ENCODE measurements at regions not wholly inside any gene's neighbourhood (a gene's known extent, or its start where the extent isn't known, plus 50 kb on each side); places are given as distances from the start of the nearest gene placed in this dataset.

DNA sequence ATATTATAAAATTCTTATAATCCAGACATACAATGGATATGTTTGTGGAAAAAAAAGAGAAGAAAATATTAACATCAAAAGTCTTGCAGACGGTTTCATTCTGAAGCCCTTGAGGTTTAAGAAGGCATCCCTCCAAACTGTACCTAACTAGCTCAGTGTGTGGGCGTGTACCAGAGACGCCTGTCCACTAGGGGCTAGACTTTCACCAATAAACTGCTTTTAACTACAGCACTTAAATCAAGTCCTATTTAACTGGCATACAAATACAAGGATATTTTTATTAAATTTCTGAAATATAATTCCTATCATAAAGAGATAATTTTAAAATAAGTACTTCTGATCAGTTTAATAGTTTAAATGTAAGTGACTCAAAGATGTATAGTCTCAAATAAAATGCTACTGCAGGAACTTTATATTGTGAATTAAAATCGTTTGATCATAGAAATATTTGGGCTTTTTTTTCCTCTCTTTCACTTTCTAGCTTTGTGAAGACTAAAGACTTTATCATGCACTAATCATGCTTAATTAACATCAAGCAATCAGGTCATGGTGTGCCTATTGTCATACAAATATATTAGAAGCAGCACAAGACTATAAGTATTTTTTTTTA, 437.7 kb downstream of the SATB2 start:
- DNase-seq: no peak

DNA sequence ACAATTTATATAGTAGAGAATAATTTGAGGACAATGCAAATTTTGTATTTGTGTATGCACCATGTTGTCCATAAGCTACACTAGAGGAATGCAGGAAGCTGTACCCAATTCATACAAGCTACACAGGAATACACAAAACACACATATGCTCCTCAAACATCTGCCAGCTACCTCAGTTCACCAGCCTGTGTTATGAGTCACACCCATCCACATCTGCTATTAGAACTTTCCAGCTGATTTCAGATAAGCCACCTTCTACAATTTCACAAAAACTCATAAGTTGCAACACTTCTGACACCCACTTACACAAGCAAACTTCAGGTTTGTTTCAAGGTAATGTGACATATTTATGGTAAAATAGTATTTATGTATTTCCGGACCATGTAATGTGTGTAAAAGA, 438.9 kb downstream of the SATB2 start:
- no peak for DNase-seq

DNA sequence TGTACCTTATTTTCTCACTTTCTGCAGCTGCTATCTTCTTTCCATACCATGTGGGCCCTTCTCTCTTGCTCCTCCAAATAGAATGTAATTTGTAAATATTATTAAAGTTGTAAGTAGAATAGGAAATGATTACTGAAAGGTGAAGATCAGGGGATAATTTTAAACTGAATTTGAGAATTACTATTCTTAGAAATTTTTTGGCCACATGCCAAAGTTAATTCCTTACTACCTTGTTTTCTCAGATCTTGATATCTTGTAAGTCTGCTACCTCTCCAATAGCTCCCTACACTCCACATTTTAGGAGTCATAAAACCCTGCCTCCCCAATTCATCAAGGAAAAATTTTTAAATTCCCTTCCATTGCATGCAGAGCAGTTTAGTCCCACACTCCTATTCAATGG, 442.7 kb downstream of the SATB2 start:
- DNase-seq: no peak

DNA sequence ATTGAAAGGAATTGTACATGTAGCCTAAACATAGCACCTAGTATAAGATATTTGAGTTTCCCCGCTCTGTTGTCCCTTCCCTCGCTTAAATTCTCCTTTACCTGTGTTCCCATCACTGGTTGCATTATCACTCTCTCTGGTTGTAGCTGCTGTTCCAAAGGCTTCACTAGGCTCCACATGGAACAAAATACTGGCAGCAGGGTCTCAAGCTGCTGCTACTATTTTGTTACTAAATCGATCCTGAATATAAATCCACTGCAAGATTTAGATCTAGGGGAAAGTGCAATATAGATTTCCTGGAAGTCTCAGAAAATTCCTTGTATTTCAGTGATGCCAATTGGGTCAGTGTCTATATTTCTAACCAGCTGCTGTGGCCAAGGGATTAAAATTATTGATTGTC, 443.5 kb downstream of the SATB2 start:
- no peak for DNase-seq

DNA sequence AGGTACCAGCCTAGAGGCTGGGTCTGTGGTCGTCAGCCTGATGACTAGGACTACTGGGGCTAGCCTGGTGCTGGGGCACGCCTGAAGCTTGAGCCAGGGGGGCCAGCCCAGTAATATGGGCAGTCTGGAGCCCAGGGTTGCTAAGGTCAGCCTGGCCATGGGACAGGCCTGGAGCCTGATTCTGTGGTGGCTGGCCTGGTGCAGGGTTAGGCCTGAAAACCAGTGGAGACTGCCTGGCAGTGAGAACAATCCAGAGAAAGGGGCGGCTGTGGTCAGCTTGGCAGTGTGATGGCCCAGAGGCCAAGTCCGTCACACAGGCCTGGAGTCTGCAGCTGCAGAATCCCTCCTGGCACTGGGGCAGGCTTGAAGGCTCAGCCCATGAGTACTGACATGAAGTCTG, 445.8 kb downstream of the SATB2 start:
- no peak for DNase-seq

DNA sequence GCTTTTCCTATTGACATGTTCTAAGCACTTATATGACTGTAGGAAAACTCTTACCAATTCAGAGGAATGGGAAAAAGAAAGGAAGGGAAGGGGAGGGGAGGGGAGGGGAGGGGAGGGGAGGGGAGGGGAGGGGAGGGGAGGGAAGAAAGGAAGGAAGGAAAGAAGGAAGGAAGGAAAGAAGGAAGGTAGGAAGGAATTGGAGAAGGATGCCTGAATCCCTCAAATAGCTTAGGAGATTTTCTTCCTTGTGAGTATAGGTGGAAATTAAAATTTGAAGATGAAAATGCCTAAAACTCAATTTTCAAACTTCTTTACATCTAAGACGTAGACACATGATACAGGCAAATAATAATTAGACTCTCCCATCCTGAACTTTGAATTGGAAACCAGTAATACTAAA, 463.1 kb downstream of the SATB2 start:
- no peak for DNase-seq

DNA sequence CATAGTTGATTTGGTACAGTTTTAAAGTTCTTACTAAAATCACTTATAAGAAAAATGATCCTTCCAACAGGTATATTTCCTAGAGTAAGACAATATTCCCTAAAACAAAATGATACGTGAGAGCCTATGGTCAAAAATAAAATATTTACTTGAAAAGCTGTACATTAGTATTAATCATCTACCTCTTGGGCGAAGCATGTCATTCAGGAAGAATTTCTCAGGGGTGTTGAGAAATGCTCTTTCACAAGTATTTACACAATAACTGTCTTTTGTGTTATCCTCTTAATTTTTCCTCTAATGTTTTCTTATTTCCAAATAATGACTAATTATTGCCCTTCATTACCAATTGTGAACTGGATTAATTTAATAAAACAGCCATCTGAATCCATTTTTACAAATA, 466.3 kb downstream of the SATB2 start:
- DNase-seq: no peak

DNA sequence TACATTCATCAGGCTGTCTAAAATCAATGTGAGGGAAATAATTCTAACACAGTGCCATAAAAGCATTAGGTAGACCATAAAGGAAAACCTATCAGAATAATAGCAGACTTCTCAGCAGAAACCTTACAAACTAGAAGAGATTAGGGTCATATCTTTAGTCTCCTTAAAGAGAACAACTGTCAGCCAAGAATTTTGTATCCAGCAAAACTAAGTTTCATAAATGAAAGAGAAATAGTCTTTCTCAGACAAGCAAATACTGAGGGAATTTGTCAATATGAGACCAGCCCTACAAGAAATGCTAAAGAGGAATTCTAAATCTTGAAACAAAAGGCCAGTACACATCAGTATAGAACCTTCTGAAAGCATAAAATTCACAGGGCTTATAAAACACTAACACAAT, 482.0 kb downstream of the SATB2 start:
- no peak for DNase-seq

DNA sequence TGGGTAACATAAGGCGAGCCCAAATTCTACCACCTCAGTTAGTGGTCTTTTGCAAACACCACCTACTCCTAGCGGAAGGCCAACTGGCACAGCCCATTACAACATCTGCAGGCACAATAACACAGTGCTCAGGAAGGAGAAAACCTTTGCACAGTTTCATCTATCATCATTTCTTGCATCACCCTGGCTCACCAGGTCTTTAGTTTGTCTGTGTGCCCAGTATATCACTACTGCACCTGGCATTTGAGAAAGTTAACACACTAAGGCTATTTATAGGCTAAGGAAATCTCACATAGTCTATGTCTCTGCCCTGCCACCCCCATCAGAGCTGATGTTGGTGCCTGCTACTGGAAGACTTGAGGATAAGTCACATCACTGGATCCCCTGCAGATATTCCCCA, 484.0 kb downstream of the SATB2 start:
- DNase-seq: no peak

DNA sequence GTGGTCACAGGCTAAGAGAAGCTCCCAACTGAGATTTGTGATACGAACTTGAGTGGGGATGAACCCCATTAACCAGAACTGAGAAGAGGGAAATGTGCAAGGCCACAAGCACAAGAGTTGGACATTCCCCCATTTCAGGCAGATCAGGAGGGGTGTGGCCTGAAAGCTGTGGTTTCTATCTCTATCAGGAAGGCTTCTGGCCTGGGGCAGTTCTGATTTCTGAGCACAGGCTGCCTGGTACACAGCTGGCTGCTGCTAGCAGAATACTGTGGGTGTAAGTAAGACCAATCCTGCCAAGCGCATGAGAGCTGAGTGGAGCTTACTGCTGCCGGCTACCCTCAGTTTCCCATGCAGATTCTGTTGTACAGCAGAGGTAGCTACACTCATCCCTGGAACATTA, 484.6 kb downstream of the SATB2 start:
- no peak for DNase-seq

DNA sequence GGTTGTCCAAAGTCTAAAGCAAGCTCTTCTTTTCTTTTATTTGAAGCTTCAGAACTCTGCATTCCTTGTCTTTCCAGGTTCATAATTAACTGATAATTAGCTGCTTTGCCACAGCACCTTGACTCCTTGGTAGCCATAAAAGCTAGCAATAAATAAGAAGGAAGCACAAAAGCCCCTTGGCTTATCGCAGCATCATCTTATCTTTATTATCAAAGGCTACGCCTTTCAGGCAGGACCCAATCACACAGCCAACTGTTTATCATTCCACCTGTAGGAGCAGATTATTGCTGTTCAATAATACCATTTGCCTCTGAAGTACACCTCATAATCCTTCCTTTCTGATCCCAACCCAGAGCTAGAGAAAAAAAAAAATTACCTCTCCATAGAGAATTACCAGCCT, 489.2 kb downstream of the SATB2 start:
- DNase-seq: no peak

DNA sequence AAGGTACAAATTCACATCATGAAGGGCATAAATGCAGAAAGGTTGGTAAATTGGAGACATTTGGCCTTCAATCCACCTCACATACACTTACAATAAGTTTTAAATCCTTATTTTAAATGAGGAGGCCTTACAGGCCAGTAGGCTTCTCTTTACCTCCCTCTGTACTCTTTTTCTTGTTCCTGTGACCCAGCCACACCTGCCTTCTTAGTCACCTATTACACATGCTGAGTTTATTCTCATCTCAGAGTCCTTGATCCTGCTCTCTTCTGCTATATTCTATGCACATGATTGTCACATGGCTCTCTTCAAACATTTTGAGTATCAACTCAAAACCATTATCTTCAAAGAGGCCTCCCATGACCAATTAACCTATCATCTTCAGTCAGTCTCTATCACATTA, 491.5 kb downstream of the SATB2 start:
- no peak for DNase-seq

DNA sequence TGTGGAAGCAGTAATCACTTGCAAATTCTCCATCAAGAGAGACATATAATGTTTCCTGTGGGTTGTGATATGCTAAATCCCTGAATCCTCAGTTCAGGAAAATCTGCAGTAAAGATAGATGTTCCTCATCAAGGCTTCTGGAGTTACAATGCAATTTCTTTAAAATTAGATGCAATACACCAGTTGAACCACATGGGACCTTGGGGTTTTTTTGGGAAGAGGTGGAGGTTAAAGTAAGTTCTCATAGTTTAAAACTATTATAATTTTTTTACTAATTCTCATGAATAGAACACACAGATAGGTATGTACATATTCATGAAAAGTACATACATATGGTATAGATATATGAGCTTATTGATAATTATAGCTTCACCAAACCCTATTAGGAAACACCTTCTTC, 496.2 kb downstream of the SATB2 start:
- DNase-seq: no peak

DNA sequence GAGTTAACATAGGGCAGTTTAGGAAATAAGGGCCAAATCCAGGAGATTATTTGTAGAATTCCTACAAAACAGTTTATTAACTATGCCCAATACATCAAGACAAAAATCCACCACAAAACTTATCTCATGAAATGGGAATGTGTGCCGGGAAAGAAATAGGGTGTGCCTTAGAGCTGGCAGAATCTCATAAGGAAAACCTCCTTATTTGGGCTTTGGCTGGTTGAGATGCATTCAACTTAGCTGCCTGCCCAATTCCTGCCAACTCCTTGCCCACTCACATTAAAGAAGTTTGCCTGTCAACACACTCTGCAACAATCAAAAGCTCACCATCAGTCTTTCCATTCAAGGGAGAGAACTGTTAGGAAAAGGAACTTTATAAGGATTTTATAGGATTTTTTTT, 500.6 kb downstream of the SATB2 start:
- DNase-seq: no peak

DNA sequence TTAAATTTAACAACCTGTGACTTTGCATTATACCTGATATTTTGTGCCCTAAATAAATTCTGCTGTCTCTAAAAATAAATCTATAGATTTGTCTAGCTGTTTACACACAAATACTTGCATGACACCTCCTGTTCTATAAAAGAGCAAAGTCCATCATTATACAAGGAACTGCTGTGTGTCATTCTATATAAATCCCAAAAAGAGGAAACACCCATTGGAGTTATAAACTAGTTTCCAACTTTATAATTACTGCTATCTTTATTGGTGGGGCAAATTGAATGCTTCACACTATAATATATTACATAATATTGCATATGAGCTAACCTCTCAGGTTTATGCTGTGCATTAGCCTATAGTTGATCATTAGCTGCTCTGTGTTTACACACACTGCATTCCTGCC, 504.4 kb downstream of the SATB2 start:
- DNase-seq: no peak

DNA sequence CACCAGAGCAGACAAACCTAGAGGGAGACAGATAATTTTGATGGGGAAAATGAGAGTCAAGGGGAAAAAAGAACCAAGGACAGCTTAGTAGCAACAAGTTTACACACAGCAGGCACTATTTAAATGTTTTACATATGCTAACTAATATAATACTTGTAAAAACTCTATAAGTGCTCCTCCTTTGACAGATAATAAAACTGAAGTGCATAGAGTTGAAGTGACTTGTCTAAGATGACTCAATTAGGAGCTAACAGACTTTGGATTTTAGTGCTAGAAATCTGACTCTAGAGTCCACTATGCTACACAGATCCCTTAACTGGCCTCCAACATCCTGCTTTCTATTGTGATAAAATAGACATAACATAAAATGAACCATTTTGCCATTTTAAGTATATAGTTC, 506.9 kb downstream of the SATB2 start:
- no peak for DNase-seq

DNA sequence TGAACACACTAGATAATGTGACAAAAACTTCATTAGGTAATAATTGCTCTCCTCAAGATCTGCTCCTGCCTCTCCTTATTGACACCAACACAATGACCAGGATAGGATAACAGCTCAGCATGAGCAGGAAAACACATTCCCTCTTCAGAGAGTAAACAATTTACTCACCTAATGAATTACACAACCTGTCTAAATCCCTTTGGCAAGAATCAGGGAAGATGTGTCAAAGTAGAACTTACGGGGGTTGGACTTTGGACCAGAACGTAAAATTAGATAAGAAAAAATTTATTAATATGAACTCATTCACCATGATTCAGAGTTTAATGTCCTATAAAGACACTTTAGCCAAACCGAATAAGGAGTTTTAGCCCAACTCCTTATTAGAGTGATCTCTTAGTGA, 512.2 kb downstream of the SATB2 start:
- no peak for DNase-seq

DNA sequence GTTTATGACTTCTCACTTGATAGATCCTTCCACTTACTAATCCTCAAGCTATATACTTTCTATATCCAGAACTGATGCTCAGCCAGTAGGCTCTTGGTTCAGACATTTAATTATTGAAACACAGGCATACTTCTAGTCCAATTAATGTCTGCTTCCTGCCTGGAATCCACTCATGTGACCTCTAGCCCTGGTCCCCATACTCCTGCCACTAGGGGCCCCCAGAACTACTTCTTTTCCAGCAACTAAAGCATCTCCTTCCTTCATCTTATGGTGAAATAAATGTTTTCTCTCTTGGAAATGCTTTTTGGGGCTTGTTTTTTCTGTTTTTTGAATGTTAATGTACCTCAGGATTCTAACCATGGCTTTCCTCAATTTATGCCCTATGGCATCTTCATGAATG, 527.6 kb downstream of the SATB2 start:
- DNase-seq: no peak

DNA sequence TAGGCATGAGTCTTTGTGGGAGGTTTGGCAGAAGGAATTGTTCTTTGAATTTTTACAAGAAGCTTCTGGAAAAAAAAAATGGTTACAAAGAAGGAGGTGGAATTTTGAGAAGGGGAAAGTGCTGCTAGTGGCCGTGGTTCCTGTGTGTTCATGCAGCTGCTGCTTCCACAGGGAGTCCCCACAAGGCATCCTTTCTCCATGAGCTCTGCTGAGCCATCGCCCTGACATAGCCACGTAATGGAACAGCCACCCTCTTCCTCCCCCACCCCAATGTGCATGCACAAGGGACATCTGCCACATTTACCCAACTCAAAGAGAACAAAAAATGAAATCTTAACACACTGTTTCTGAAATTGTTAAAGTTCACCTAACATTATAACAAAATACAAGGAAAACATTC, 529.7 kb downstream of the SATB2 start:
- DNase-seq: no peak

DNA sequence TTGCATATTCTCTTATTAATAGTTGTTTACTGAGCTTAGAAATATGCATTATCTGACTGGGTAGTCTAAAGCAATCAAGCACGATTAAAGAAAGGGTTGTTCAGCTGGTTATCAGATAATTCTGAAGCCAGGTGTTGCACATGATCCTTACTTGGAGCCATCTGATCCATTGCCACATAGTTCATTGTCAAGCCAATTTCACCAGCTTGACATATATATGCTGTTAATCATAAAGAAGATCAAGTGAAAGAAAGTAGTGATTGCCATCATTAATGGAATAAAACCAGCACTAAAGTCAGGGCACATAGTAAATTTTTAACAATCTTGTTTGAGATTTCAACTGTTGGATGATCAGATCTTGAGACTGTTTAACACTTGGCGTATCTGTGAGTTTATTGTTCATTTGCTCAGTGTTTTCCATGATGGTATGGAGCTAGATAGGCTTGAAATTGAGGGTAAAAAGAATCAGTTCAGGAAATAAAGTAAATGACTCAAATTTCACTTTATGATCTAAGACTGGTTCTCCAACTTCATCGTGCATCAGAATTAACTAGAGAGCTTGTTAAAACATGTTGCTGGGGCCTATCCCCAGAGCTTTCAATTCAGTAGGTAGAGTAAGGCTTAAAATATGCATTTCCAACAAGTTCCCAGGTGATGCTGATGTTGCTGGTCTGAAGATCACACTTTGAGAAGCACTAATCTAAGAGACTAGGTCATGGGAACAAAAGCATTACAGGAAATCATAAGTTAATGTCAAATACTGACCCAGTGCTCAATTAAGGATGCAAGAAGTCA, 539.6 kb downstream of the SATB2 start:
- DNase-seq: no peak

DNA sequence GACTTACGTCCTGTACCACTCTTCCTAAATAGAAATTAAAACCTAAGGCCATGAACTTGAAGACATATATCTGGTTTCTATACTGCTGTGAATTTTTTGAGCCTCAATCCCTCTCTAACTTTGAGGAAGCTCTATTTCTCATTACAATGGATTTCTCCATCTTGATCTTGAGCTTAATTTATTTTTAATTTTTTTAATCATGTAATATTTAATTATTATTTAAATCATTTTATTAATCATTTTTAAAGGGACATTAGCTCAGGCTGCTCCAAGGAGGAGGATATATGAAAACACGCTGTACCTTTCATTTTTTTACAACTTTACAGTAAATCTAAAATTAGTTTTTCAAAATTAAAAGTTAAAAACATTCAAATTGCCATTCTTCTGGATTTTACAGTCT, 540.5 kb downstream of the SATB2 start:
- no peak for DNase-seq

DNA sequence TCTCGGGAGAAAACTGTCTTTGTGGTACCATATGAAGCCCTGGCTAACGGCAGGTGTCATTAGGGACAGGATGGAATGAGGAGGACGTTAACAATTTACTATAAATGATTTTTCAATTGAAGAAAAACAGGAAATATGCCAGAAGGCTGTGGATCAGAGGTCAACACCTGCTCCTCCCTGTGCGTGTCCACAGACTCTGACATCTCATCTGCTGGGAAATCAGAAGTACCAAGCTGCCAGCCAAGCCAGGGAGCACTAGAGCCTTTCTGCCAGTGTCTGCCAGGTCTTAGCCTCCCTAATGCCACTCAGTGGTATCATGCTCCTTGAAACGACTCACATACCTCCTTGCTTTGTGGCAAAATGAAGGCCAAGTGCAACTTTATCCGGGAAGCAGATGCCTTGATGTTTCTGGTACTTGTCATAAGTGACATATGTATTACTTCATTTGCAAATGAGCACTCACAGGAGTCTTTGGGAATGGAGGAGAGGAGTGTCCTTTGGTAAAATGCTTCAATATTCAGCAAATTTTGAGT, 541.1 kb downstream of the SATB2 start:
- DNase-seq: no peak

DNA sequence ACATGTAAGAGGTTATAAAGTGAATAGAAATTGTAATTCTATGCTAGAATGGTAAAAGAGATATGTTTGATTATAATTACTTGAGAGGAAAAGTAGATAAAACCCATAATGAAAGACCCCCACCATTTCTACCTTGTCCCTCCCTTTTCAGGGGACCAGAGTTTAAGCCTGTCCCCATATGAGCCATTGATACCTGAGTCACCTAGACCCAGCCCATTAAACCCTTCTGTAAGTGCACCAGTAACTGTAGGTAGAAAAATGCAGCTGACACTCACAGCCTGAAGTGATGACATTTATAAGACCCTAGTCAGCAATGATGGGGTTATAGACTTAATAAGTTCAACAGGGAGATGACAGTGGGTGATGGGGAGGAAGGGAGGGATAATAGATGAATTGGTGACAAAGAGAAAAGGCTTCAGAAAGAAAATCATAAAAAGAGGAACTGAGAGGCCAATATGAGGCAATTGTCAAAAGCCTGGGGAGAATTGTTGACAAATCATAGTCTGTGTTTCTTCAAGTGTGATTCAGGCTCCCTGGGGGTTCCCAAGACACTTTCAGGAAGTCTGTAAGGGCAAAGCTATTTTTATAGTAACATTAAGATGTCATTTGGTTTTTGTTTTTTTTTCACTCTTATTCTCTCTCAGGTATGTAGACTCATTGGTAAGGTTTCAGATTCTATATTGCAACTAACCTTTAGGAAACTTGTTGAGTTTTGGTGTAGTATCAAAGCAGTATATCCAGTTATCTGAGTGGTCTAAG, 544.2 kb downstream of the SATB2 start:
- DNase-seq: no peak

All from CD4-positive, alpha-beta T cell treated with Interferon gamma for 1 hour (primary cell).